ENCODE measurements at regions not wholly inside any gene's neighbourhood (a gene's known extent, or its start where the extent isn't known, plus 50 kb on each side); places are given as distances from the start of the nearest gene placed in this dataset.

DNA sequence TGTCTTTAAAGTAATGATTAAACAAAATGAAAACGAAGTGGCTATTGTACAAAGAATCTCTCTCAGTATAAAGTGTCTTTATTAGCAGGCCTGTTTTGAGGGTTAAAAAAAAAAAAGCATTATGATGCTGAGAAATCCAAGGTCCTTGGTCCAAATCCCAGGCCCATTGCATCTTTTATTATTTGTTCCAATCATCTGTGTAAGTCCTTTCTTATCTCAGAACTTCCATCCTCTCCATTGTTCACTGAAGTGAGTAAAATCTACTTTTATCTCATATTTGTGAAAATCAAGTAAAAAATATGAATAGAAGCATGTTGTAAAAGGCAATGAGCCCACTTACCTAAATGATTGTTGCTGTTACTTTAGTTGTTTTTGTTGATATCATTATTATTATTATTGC is 499.1 kb upstream of the JAG1 start:
- no peak overlapping the region for H3K9ac ChIP-seq (ENCODE audit: low read length)
- TF ChIP-seq YY1 (IDR thresholded peaks at IDR 0.05; ENCODE audit: extremely low read depth, insufficient replicate concordance, low read depth, low read length), result no peak
- TF ChIP-seq JUND (IDR thresholded peaks at IDR 0.05), result no peak
- no peak for TF ChIP-seq EZH2phosphoT487 (IDR thresholded peaks at IDR 0.05; ENCODE audit: borderline replicate concordance)
- TF ChIP-seq SP1 (IDR thresholded peaks at IDR 0.05; ENCODE audit: low read depth), result no peak
- BruUV-seq (replicated peaks), result no TSS peak
- no peaks in the 10 kb centered on the region for H3K9me3 ChIP-seq (ENCODE audit: control insufficient read depth in 1 of 2, insufficient read depth in 1 of 2, low read depth in 1 of 2, low read length in 2 of 2)
- H4K20me1 ChIP-seq (ENCODE audit: insufficient read depth), result no peaks in the 10 kb centered on the region
- DNase-seq (ENCODE audit: low read depth, low spot score) (no peak), ATAC-seq (no peak)
- ChIA-PET POLR2A (no interaction called here), RAD21 (ENCODE audit: low non-redundant PET in 1 of 2, low total read pairs in 2 of 2, uncharacterized antibody in 2 of 2, unreplicated experiment in 2 of 2) (no interaction called here), CTCF (no interaction called here)
- intact Hi-C loops (cut with micrococcal nuclease), result loop anchor here (10.0 kb wide), 1 partner anchor 168 kb away; no protein-coding TSS in a partner anchor
- no peak overlapping the region for H2AFZ ChIP-seq (ENCODE audit: low read depth, low read length, poor library complexity, severe bottlenecking)
- H3K27me3 ChIP-seq (ENCODE audit: insufficient read depth, low read length), result no peaks in the 10 kb centered on the region
- H3K4me2 ChIP-seq (ENCODE audit: low read length), result no peak overlapping the region
- no peaks in the 10 kb centered on the region for H3K4me1 ChIP-seq (ENCODE audit: control insufficient read depth in 1 of 2, insufficient read depth in 2 of 2, low read length in 2 of 2)
- H3K27ac ChIP-seq (ENCODE audit: low read depth, low read length), result no peak overlapping the region
- H3K9me2 ChIP-seq (ENCODE audit: insufficient read depth), result no peaks in the 10 kb centered on the region
- H3K4me3 ChIP-seq (replicated peaks in 1 of 2; ENCODE audit: low read depth in 1 of 2, low read length in 2 of 2), result no peak overlapping the region
- H3K79me2 ChIP-seq (ENCODE audit: insufficient read depth, low read length), result no peaks in the 10 kb centered on the region
- no peaks in the 10 kb centered on the region for H3K36me3 ChIP-seq (ENCODE audit: control insufficient read depth in 1 of 2, insufficient read depth in 2 of 2, low read length in 2 of 2)

DNA sequence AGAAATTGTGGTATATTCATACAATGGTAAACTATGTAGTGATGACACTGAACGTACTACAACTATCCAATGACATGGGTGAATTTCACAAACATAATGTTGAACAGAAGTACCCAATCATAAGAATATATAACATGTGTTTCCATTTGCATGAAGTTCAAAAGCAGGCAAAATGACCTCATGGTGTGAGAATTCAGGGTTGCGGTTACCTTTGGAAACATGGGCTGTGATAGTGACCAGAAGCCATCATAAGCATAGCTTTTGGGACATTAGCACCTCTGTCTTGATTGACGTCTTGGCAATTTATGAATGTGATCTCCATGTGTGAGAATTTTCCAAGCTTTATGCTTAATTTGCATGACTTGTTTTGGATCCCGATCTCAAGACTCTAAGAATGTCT is 500.1 kb upstream of the JAG1 start:
- H3K9me3 ChIP-seq (ENCODE audit: control insufficient read depth in 1 of 2, insufficient read depth in 1 of 2, low read depth in 1 of 2, low read length in 2 of 2), result no peaks in the 10 kb centered on the region
- ChIA-PET POLR2A (no interaction called here), CTCF (no interaction called here), RAD21 (ENCODE audit: low non-redundant PET in 1 of 2, low total read pairs in 2 of 2, uncharacterized antibody in 2 of 2, unreplicated experiment in 2 of 2) (no interaction called here)
- H4K20me1 ChIP-seq (ENCODE audit: insufficient read depth), result no peaks in the 10 kb centered on the region
- intact Hi-C loops (cut with micrococcal nuclease), result loop anchor here (10.0 kb wide), 1 partner anchor 169 kb away; no protein-coding TSS in a partner anchor
- no peak overlapping the region for H3K4me2 ChIP-seq (ENCODE audit: low read length)
- TF ChIP-seq POLR2AphosphoS5 (IDR thresholded peaks at IDR 0.05; ENCODE audit: low read depth, low read length) (no peak), ZNF274 (IDR thresholded peaks at IDR 0.05; ENCODE audit: low read depth, low read length) (no peak), FOSL1 (IDR thresholded peaks at IDR 0.05; ENCODE audit: low read depth) (no peak), ELF1 (IDR thresholded peaks at IDR 0.05; ENCODE audit: borderline replicate concordance, low read depth) (no peak), SP1 (IDR thresholded peaks at IDR 0.05; ENCODE audit: low read depth) (no peak), TCF7L2 (IDR thresholded peaks at IDR 0.05; ENCODE audit: borderline replicate concordance, extremely low read depth, insufficient read depth, insufficient read length) (no peak), RAD21 (IDR thresholded peaks at IDR 0.05; ENCODE audit: low read depth) (no peak), CBX3 (IDR thresholded peaks at IDR 0.05; ENCODE audit: low read depth) (no peak), POLR2A (IDR thresholded peaks at IDR 0.05; ENCODE audit: borderline replicate concordance, extremely low read depth, insufficient read depth, insufficient read length) (no peak)
- H3K79me2 ChIP-seq (ENCODE audit: insufficient read depth, low read length), result no peaks in the 10 kb centered on the region
- no peak for DNase-seq (ENCODE audit: low read depth, low spot score)
- no peak overlapping the region for H3K4me3 ChIP-seq (replicated peaks in 1 of 2; ENCODE audit: low read depth in 1 of 2, low read length in 2 of 2)
- no peaks in the 10 kb centered on the region for H3K36me3 ChIP-seq (ENCODE audit: control insufficient read depth in 1 of 2, insufficient read depth in 2 of 2, low read length in 2 of 2)
- H3K27me3 ChIP-seq (ENCODE audit: insufficient read depth, low read length), result no peaks in the 10 kb centered on the region
- H3K9me2 ChIP-seq (ENCODE audit: insufficient read depth), result no peaks in the 10 kb centered on the region
- peaks cover 0 to 5% of the 10 kb centered on the region in 2 experiments; a peak in 3 of 4 replicates for H3K4me1 ChIP-seq (ENCODE audit: control insufficient read depth in 1 of 2, insufficient read depth in 2 of 2, low read length in 2 of 2)
- no TSS peak for BruUV-seq (replicated peaks)
- H3K9ac ChIP-seq (ENCODE audit: low read length), result no peak overlapping the region
- H3K27ac ChIP-seq (ENCODE audit: low read depth, low read length), result no peak overlapping the region
- ATAC-seq, result no peak
- no peak overlapping the region for H2AFZ ChIP-seq (ENCODE audit: low read depth, low read length, poor library complexity, severe bottlenecking)
